PFSK-1 (cell line): ENCODE measurements at regions not wholly inside any gene's neighbourhood (a gene's known extent, or its start where the extent isn't known, plus 50 kb on each side); places are given as distances from the start of the nearest gene placed in this dataset.

Source experiments
- FOXP2 ChIP-seq: optimal IDR thresholded peaks from 2 replicates; pipeline ENCODE3; 2011; ENCODE audit warnings: borderline replicate concordance, control low read depth, inconsistent platforms; ENCODE audit not compliant: insufficient read depth; ENCODE audit errors: extremely low read length, extremely low read depth
- POLR2AphosphoS5 ChIP-seq: IDR thresholded peaks from 2 replicates; pipeline ENCODE4 v1.6.1; 2012; ENCODE audit warnings: low read depth, mild to moderate bottlenecking, control low read depth, low read length, moderate library complexity
- REST ChIP-seq, 2 experiments: IDR thresholded peaks; 2 replicates each; pipeline versions ENCODE4 v1.6.1 to v1.8.0; 2011 to 2012; ENCODE audit warnings: low read depth in 2 of 2, low read length in 2 of 2, control low read depth in 1 of 2, inconsistent platforms in 1 of 2, mild to moderate bottlenecking in 1 of 2, moderate library complexity in 1 of 2; ENCODE audit not compliant: insufficient read depth in 1 of 2
- SIN3A ChIP-seq: IDR thresholded peaks from 2 replicates; pipeline ENCODE4 v1.6.1; 2012; ENCODE audit warnings: mild to moderate bottlenecking, low read length, moderate library complexity, borderline replicate concordance; ENCODE audit not compliant: insufficient read depth
- TAF1 ChIP-seq: IDR thresholded peaks from 2 replicates; pipeline ENCODE4 v1.6.1; 2012; ENCODE audit warnings: low read length, control low read depth, borderline replicate concordance; ENCODE audit not compliant: insufficient read depth

GRCh38 chr7:114026486-114027089 is 107.8 kb upstream of the PPP1R3A start:
- no peak for TF ChIP-seq REST (IDR thresholded peaks at IDR 0.05; ENCODE audit: insufficient read depth in 1 of 2, low read depth in 2 of 2, low read length in 2 of 2)
- no peak for TF ChIP-seq SIN3A
- no peak for TF ChIP-seq POLR2AphosphoS5
- TF ChIP-seq TAF1 = no peak
- no peak for TF ChIP-seq FOXP2
